SHP77 (cell line): ENCODE measurements at regions not wholly inside any gene's neighbourhood (a gene's known extent, or its start where the extent isn't known, plus 50 kb on each side); places are given as distances from the start of the nearest gene placed in this dataset.

Source experiments
- DNase-seq, 2 experiments: peaks; one replicate each; lab custom pipeline; 2025; lab: John Stamatoyannopoulos, UW

DNA sequence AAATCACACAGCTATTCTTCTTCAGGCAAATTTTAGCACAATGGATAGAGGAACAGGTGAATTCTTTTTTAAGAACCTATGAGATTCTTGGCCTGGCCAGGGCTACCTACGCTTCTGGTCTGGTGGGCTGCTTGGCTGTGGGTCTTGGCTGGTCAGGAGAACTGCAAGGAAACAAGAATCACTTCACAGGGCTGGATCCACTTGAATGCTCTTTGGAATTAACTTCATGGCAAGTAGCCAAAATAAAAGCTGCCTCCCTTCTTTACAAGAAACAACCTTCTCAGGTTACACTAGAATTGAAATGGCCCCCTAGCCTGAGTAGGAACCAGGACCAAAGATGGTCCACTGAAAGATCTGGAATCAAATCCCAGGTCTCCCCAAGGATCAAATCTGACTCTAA, 519.1 kb downstream of the IQCM start:
- DNase-seq = no peak

- no peak for DNase-seq
Observed at GRCh38 chr4:149296084-149296483, 519.6 kb downstream of the IQCM start.

GRCh38 chr4:149294601-149295000, 521.0 kb downstream of the IQCM start:
- DNase-seq = no peak

GRCh38 chr4:149293046-149293649, 522.5 kb downstream of the IQCM start:
- DNase-seq = no peak

DNA sequence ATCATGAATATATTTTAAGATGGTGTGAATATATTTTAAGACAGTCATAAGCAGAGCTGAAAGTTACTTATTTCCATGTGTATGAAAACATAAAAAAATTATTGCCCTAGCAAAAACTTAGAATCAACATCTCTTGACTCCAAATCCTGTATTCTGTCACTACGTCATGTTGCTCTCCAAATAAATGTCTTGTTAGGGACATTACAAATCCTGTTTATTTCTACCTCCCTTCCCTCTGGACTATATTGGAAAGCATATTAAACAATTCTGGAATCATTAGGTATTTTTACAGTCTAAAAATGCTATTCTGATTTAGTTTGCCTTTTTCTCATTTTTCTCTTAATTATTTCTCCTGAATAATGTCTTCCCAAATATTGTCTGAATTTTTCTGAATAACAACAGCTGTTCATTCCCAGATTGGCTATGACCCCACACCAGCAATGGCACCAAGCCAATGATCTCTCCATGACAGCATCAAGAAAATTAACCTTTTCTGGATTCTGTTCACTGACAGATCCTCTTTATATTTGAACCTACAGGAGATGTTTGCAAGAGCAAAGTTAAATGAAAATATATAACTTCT, 523.1 kb downstream of the IQCM start:
- no peak for DNase-seq

DNA sequence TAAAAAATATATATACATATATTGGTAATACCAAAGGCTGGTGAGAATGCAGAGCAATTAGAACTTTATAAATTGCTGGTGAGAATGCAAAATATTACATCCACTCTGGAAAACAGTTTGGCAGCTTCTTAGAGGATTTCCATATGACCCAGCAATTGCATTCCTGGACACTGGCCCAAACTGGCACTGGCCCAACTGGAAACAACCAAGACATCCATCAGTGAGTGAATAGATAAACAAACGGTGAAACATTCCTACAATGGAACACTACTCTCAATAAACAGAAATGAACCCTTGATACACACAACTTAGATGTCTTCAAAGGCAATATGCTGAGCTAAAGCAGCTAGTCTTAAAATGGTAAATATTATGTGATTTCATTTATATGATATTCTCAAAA, 524.2 kb downstream of the IQCM start:
- no peak for DNase-seq

- no peak for DNase-seq
Observed at GRCh38 chr4:149280806-149281205, 534.8 kb downstream of the IQCM start.

GRCh38 chr4:149279776-149280175, 535.9 kb downstream of the IQCM start:
- DNase-seq = no peak

GRCh38 chr4:149279331-149279730, 536.3 kb downstream of the IQCM start:
- DNase-seq = no peak

DNA sequence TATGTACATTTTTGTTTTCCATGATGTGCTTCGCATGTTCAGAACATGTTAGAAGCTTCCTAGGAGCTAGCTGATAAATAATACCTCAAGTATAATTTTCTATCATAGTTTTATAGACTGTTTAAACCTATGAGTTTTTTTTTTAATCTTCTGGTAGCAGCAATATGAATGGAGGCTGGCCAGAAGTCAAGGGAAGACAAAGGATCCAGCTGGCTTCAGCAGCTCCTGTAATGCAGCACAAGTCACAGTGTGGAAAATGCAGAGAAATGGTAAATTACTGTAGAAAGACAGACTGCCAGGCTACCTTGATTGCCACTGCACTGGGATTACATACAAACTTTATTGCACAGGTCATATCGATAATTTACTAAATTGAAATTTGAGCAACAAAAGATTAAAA, 537.9 kb downstream of the IQCM start:
- no peak for DNase-seq

DNA sequence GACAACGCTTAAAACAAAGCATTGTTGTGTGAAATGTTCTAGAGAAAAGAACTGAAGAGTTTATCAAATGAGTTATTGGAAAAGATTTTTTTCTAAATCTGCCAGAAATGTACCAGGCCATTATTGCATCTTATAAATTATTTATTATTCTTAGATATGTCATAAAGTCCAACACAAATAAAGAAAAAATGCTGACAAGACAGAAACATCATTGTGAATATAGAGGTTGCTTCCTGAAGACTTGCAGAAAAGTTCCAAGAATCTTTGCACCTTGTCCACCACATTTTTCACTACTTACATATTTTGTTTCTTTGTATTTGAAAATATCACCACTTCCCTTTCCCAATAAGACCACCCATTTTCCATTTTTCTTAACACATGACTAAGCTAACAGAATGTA, 545.8 kb downstream of the IQCM start:
- no peak for DNase-seq

GRCh38 chr4:149266301-149266700, 549.3 kb downstream of the IQCM start:
- no peak for DNase-seq

- DNase-seq = no peak
Observed at GRCh38 chr4:149265645-149266044, 550.0 kb downstream of the IQCM start.

DNA sequence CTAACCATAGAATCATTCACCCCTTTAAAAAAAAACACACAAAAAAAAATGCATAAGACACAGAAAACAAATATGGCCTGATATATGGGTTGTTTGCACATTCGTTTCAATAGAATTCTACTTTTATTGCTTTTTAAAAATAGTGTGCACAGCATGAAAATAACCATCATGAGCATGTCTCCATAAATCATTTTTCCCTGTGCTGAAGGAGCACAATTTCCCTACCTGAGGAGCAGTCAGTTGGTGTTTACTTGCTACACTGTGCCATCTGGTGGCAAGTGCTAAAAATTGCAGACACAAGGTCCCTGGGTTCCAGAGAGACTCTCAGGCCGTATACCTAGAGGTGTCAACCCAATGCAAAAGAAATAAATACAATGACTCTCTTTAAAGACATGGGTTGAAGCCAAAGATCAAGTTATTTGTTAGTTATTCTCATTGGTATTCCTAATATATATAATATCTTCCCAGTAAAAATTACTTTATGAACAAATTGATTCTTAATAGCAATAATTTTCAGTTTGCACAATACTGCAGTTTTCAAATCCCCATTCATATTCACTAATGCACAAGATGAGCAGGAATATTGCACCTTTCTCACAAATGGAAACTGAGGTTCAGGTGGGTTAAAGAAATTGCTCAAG, 551.4 kb downstream of the IQCM start:
- peak; percentile 23 to 49 for DNase-seq

DNA sequence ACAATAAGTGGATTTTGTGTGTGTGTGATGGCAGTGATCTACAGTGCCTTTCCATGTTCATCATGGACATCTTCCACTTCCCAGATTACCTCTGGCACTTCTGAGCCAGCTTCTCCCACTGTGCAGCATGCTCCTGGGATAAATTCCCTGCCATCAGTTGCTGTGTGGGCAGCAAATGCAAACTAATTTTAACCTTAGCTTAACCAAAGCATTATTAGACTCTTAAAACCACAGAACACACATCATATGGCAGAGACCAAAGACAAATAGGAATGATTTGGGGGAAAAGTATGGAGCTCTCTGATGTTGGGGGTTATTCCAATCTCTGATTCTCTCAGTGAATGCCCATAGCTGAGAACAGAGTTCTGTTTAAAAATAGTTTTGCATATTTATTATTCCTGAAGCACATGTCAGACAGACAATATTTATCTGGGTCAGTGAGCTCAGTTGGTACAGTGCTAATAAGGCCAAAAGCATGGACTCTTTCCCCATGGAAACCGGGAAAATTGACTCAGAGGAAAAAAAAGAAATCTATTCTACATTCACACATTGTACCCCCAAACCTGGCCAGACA, 567.4 kb downstream of the IQCM start:
- no peak for DNase-seq

- DNase-seq = no peak
Observed at GRCh38 chr4:149247164-149247563, 568.5 kb downstream of the IQCM start.

GRCh38 chr4:149245333-149245732, 570.3 kb downstream of the IQCM start:
- no peak for DNase-seq

GRCh38 chr4:149238097-149238496, 577.5 kb downstream of the IQCM start:
- no peak for DNase-seq

- DNase-seq = no peak
Observed at GRCh38 chr4:149234798-149235197, 580.8 kb downstream of the IQCM start.

DNA sequence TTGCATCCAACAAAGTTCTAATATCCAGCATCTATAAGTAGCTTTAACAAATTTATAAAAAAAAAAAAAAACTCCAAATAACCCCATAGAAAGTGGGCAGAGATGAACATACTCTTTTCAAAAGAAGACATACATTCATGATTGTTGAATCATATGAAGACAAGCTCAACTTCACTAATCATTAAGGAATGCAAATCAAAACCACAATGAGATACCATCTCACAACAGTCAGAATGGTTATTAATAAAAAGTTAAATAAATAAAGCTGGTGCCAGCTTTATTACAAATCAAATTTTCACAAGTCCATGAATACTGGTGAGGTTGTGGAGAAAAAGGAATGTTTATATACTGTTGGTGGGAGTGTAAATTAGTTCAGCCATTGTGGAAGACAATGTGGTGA, 592.0 kb downstream of the IQCM start:
- no peak for DNase-seq

DNA sequence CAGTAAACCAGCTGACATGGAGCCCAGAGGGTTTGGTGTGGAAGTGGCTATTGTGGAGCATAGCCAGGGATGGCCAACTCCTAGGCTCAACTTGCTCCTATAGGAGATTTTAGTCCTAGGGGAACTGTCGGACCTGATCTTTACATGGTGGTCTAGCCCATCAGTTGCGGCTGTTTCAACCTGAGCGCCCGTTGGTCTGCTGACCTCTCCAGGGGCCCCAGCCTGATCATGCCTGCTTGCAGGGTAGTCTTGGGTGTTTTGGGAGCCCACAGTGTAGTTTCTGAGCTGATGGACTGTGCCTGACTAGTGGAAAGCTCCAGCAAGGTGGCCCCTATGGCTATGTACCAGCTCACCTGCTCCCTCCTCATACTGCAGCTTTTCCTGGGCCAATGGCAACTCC, 597.0 kb downstream of the IQCM start:
- no peak for DNase-seq

DNA sequence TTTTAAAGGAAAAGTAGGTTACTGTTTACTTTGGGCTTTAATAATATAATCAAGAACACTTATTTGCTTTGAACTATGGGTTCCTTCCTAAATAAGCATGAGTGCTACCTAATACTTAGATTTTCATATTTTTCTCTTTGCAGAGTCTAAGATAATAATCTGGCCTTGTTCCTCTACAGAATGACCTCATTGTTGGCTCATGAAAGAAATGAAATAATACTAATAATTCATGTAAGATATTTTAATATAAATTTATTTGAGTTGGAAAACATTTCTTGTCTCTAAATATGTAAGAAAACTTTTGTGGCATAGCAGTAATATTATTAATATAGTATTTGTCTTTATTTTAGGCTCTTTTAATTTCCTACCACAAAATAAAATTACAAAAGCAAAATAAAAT, 601.3 kb downstream of the IQCM start:
- DNase-seq = no peak

DNA sequence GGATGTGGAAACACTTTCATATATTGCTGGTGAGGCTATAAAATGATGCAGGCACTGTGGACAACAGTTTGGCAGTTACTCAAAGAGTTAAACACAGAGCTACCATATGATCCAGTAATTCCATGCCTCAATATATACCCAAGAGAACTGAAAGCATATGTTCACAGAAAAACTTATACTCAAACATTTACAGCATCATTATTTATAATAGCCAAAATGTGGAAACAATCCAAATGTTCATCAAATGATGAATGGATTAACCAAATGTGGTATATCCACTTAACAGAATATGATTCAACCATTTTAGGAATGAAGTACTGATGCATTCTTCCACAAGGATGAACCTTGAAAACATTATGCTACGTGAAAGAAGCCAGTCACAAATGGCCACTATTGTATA, 603.8 kb downstream of the IQCM start:
- no peak for DNase-seq
